ENCODE measurements at regions not wholly inside any gene's neighbourhood (a gene's known extent, or its start where the extent isn't known, plus 50 kb on each side); places are given as distances from the start of the nearest gene placed in this dataset.
A peak's percentile ranks its signal among the peaks of the same experiment; 100 is the strongest.

GRCh38 chr10:78581133-78581694 lies 487.6 kb upstream of the ZMIZ1 start:
- intact Hi-C loops (cut with DNase I), result no loop called here
- ATAC-seq (no peak), DNase-seq (ENCODE audit: low spot score) (no peak)

DNA sequence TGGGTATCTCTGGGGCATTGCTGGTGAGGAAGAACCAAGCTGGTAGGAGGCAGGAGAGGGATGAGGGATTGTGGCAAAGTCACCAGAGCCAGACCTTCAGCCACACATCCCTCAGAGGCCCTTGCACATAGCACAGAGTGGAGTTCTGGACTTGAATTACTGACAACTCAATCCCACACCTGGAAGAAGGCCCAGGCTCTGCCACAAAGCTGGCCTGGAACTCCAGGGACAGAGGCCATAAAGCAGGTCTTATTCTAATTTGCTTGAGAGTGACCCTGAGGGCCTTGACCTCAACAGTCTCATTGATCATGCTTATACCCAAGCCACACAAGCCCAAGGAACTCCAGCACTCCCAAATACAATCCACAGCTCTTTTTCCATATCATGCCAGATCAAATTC lies 486.2 kb upstream of the ZMIZ1 start:
- ATAC-seq (no peak), DNase-seq (ENCODE audit: low spot score) (no peak)
- intact Hi-C loops (cut with DNase I), result no loop called here

- ATAC-seq (no peak), DNase-seq (ENCODE audit: low spot score) (no peak)
- intact Hi-C loops (cut with DNase I), result no loop called here
Measured at GRCh38 chr10:78584266-78584665, 484.5 kb upstream of the ZMIZ1 start.

DNA sequence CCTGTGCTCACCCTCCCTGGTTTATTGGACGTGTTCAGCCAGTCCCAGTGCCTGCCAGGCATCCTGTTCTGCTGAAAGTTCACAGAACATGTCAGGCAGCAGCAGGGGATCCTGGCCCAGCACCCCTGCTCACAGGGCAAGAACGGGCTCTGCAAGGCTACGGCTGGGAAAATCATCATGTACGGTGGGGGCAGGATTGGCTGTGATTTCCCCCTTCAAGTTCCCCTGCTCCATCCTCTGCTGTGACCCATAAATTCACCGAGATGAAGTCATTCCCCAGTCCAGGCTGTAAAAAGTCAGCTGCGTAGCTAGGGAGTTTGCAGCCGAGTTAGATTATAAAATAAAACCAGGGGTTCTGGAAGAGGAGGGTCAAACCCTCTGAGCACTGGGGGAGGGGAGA lies 484.1 kb upstream of the ZMIZ1 start:
- ATAC-seq (peak; percentile 40), DNase-seq (ENCODE audit: low spot score) (no peak)
- intact Hi-C loops (cut with DNase I), result no loop called here

- DNase-seq (ENCODE audit: low spot score), result no peak
- intact Hi-C loops (cut with DNase I), result no loop called here
- ATAC-seq, result no peak
Measured at GRCh38 chr10:78585952-78586351, 482.8 kb upstream of the ZMIZ1 start.

DNA sequence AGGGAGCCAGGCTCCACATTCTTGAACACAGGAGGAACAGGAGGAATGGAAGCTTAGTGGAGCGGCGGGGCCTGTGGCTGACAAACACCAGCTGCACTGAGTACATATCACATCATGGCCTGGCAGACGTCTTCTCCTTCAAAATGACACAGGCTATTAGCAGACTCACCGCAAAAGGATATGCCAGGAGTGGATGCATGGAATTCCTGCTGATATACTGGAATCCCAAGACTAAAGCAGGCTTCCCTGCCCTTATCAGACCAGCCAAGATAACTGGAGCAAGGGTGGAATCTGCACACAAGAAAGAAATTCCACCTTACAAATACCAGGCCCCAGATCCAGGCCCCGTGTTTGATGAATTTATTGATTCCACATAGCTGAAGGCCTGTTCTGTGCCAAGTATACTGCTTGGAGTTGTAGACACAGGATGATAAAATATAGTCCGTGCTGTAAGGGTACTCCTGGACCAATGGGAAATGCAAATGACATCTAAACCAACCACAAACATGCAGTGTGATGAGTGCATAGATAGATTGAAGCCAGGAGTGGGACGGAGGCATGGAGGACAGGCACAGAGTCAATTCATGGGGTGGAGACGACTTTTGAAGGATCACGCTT lies 480.5 kb upstream of the ZMIZ1 start:
- DNase-seq (ENCODE audit: low spot score) (no peak), ATAC-seq (peak; percentile 32)
- intact Hi-C loops (cut with DNase I), result no loop called here

- DNase-seq (ENCODE audit: low spot score) (no peak), ATAC-seq (no peak)
- intact Hi-C loops (cut with DNase I), result no loop called here
Measured at GRCh38 chr10:78589687-78590086, 479.1 kb upstream of the ZMIZ1 start.

DNA sequence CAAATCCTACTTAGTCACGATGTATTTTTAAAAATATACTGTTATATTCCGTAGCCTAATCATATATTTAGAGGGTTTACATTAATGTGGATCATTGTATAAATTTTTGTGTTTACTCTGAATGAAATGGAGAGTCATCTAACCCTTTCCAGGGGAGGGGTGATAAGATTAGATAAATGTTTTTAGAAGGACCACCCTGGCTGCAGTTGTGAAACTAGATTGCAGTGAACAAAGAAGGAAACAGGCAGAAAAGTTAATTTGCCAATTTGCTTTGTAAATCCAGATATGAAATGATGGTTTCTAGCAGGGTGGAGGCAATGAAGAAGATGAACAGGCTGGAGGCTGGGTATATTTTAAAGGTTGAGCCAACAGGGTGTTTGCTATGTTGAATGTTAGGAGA lies 477.7 kb upstream of the ZMIZ1 start:
- ATAC-seq (no peak), DNase-seq (ENCODE audit: low spot score) (no peak)
- intact Hi-C loops (cut with DNase I), result no loop called here

GRCh38 chr10:78594559-78595268 lies 474.1 kb upstream of the ZMIZ1 start:
- intact Hi-C loops (cut with DNase I), result no loop called here
- no peak for DNase-seq (ENCODE audit: low spot score)
- no peak for ATAC-seq

DNA sequence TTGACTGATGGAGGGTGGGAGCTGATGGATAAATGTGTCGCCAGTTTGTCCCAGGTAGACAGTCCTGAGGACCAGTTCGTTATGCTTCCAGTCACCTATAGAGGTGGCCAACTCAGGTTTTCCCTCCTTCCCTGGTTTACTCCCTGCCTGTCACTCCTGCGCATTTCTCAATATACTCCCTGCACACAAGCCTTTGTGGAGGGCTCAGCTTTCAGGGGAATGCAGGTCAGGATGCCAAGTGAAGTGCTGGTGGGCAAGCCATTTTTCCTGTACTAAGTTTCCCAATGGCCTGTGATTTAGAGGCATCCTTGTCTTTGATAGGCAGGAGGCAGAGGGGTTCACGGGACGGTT lies 473.5 kb upstream of the ZMIZ1 start:
- no peak for ATAC-seq
- no peak for DNase-seq (ENCODE audit: low spot score)
- intact Hi-C loops (cut with DNase I), result no loop called here

- ATAC-seq (no peak), DNase-seq (ENCODE audit: low spot score) (no peak)
- intact Hi-C loops (cut with DNase I), result no loop called here
Measured at GRCh38 chr10:78596556-78596955, 472.2 kb upstream of the ZMIZ1 start.

- DNase-seq (ENCODE audit: low spot score) (no peak), ATAC-seq (no peak)
- intact Hi-C loops (cut with DNase I), result no loop called here
Measured at GRCh38 chr10:78597796-78598555, 470.8 kb upstream of the ZMIZ1 start.

DNA sequence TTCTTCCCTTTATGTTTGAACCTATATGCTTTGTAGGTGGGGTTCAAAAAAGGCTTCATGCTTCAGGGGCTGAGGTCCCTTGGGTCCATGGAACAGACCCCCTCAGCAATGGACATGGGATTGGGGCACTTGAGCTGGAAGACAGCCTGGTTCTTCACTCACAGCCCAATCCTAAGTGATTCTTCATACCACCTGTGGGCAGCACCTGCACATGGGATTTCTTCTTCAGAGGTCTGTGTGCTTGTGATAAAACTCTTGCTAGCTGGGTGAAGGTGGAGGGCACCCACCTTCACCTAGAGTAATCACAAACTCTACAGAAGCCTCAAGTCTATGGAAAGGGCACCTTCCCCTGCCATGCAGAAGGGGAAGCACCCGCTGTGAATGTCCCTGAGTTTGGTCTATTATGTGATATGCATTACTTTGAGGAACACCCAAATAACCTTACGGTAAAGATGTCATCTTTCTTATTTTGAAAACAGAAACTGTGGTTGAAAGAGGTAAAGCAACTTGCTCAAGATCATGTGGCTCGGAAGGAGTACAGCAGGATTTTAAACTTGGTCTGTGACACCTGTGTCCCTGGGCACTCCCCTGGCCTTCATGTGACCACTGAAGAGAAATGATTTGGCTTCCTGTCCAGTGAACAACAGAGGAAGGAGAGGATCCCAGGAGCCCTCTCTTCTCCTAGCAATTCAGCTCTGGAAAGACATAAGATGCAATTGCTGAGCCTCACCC lies 469.5 kb upstream of the ZMIZ1 start:
- DNase-seq (ENCODE audit: low spot score) (no peak), ATAC-seq (no peak)
- intact Hi-C loops (cut with DNase I), result no loop called here

DNA sequence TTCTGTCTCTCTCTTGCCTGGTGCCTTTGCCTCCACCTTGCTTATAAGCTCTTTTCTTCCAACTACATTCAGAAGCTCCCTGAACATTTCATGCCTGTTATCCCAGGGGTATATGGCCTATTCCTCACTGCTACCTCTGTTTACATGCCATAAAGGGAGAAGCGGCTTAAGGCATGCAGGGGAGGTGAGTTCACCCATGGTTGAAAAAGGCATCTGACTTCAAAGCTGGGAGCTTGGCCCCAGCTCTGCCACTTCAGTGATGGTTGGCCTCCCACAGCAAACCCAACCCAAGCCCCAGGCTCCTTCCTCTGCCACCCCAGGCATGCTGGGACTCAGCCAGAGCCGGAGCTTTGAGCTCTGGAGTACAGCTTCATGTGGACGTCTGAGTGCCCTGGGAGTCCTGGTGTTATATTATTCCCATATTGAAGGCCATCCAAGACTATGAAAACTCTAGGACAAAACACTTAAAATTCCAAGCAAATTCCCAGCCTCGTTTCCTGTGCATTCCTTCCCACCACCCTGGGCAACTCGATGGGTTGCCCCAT lies 468.6 kb upstream of the ZMIZ1 start:
- ATAC-seq, result no peak
- intact Hi-C loops (cut with DNase I), result no loop called here
- no peak for DNase-seq (ENCODE audit: low spot score)

- no peak for DNase-seq (ENCODE audit: low spot score)
- ATAC-seq, result peak; percentile 91
- intact Hi-C loops (cut with DNase I), result no loop called here
Measured at GRCh38 chr10:78600740-78601139, 468.0 kb upstream of the ZMIZ1 start.

DNA sequence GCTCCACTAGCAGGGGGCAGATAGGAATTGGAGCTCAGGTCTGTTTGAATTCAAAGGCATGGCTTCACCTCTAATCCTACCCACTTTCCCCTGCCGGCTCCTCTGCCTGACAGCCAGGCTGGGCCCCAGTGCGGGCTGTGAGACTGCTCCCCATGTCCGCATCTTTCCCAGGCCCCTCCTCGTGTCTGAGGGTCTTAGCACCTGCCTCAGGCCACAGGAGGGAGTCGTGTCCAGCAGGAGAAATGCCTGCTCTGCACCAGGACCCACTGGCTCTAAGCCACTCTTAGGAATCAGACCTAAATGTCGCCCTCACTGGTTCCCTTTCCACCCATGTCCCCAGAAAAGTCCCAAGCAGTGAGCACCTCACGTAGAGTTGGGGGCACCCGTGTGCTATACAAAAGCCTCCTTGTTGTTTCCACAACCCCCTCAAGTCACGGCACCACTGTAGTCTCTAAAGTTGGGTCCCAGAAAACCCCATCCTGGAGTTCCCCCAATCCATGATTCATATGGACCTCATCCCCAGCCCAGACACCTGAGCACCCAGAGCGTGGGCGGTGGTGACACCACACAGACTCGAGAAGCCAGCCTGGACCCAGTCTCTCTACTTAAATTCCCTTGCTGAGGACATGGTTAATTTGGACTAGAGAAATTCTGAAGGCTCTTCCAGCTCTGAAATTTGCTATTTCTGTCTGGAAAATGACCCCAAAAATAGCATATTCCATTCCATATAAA lies 466.4 kb upstream of the ZMIZ1 start:
- intact Hi-C loops (cut with DNase I), result no loop called here
- no peak for ATAC-seq
- no peak for DNase-seq (ENCODE audit: low spot score)

- intact Hi-C loops (cut with DNase I), result no loop called here
- ATAC-seq (no peak), DNase-seq (ENCODE audit: low spot score) (no peak)
Measured at GRCh38 chr10:78604286-78604685, 464.5 kb upstream of the ZMIZ1 start.

DNA sequence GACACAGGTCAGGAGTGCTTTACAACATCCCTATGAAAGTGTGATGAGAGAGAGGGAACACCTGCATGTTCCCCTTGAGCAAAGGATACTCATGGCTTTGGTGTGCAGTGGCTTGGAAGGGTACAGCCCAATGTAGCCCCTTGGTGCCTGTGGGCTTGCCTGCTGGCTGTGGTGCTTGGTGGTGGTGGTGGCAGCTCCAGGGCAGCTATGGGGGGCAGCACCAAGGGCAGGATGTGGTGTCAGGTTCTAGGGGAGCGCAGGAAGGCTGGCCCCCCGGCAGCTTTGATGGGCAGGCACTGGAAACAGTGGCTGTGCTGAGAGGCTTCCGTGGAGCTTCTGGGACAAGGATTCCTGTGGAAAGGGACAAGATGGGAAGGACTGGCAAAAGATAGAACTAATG lies 464.0 kb upstream of the ZMIZ1 start:
- intact Hi-C loops (cut with DNase I), result no loop called here
- DNase-seq (ENCODE audit: low spot score) (no peak), ATAC-seq (no peak)

Data from sciatic nerve (tissue), 2 donors.